Endothelial cell of umbilical vein (primary cell): ENCODE measurements at regions not wholly inside any gene's neighbourhood (a gene's known extent, or its start where the extent isn't known, plus 50 kb on each side); places are given as distances from the start of the nearest gene placed in this dataset.

Experiments
- BruUV-seq: library from RNA; stranded (reverse); fragments of 400-500 nt; replicated peaks from 2 replicates; lab custom pipeline; 2021; lab: Mats Ljungman, UMichigan
- CTCF ChIA-PET: fragments of 300-600, 350-600 bp; sonication (Branson Sonifier 250); formaldehyde crosslinking; loops from one replicate; lab custom pipeline; 2021; ENCODE audit warnings: antibody characterized with exemption, inconsistent platforms; lab: Charles Lee
- POLR2A ChIA-PET: fragments of 300-600, 350-600 bp; sonication (Branson Sonifier 250); formaldehyde crosslinking; loops from one replicate; lab custom pipeline; 2021; ENCODE audit warnings: antibody characterized with exemption, inconsistent platforms; lab: Charles Lee
- DNase-seq: peaks from one replicate; pipeline ENCODE4 v3.0.0-alpha.2; 2011; ENCODE audit warnings: low read depth, low spot score
- FAIRE-seq: peaks from 2 replicates; lab custom pipeline; 2011; peaks lifted over from hg19 to GRCh38; lab: Jason Lieb, UNC
- H2AFZ ChIP-seq: 2 replicates; pipeline ENCODE4 v1.6.0; 2012; ENCODE audit warnings: low read depth, low read length, control low read depth, inconsistent platforms
- H3K27ac ChIP-seq: 2 replicates; pipeline ENCODE4 v1.5.1; 2011; ENCODE audit warnings: low read depth, mild to moderate bottlenecking, control low read depth, low read length, moderate library complexity; ENCODE audit not compliant: insufficient read depth
- H3K27me3 ChIP-seq, 2 experiments: 2 replicates each; pipeline versions ENCODE4 v1.6.0 to v1.6.1; 2011; ENCODE audit warnings: low read length in 2 of 2, mixed read lengths in 1 of 2; ENCODE audit not compliant: control insufficient read depth in 2 of 2, insufficient read depth in 2 of 2
- H3K36me3 ChIP-seq, 2 experiments: 2 replicates in 1 of 2; 3 replicates in 1 of 2; pipeline ENCODE4 v1.5.1; 2011; ENCODE audit warnings: low read length in 2 of 2, mild to moderate bottlenecking in 1 of 2, moderate library complexity in 1 of 2; ENCODE audit not compliant: control insufficient read depth in 2 of 2, insufficient read depth in 2 of 2; ENCODE audit errors: extremely low read depth in 1 of 2
- H3K4me1 ChIP-seq: 3 replicates; pipeline ENCODE4 v1.5.1; 2011; ENCODE audit warnings: mild to moderate bottlenecking, low read length; ENCODE audit not compliant: control insufficient read depth, insufficient read depth; ENCODE audit errors: extremely low read depth
- H3K4me2 ChIP-seq: 2 replicates; pipeline ENCODE4 v1.6.1; 2011; ENCODE audit warnings: low read length, control low read depth, mixed read lengths; ENCODE audit not compliant: insufficient read depth
- H3K4me3 ChIP-seq, 3 experiments: fragments of 200-600 bp in 1 of 3; sonication (generic), shearing (Covaris generic) in 1 of 3; replicated peaks in 1 of 3; 2 replicates each; pipeline ENCODE4 v1.5.1; 2011 to 2016; ENCODE audit warnings: control low read depth in 3 of 3, low read length in 3 of 3, mild to moderate bottlenecking in 2 of 3, inconsistent platforms in 1 of 3, low read depth in 1 of 3, moderate library complexity in 1 of 3; ENCODE audit not compliant: insufficient read depth in 1 of 3
- H3K79me2 ChIP-seq: 2 replicates; pipeline ENCODE4 v1.6.0; 2012; ENCODE audit warnings: low read length, inconsistent platforms; ENCODE audit not compliant: control insufficient read depth, insufficient read depth
- H3K9ac ChIP-seq: replicated peaks from 2 replicates; pipeline ENCODE3; 2011; ENCODE audit warnings: low read length, control low read depth; ENCODE audit not compliant: insufficient read depth; ENCODE audit errors: extremely low read depth
- H3K9me1 ChIP-seq: replicated peaks from 3 replicates; pipeline ENCODE4 v1.6.0; 2011; ENCODE audit warnings: mild to moderate bottlenecking, low read length; ENCODE audit not compliant: control insufficient read depth, insufficient read depth; ENCODE audit errors: extremely low read depth
- H3K9me3 ChIP-seq: replicated peaks from 2 replicates; pipeline ENCODE4 v1.5.1; 2012; ENCODE audit warnings: low read length, inconsistent platforms; ENCODE audit not compliant: control insufficient read depth, insufficient read depth
- H4K20me1 ChIP-seq: replicated peaks from 2 replicates; pipeline ENCODE3; 2011; ENCODE audit warnings: mild to moderate bottlenecking, low read length; ENCODE audit not compliant: control insufficient read depth, insufficient read depth; ENCODE audit errors: extremely low read depth
- EZH2 ChIP-seq: IDR thresholded peaks from 2 replicates; pipeline ENCODE4 v1.6.1; 2012; ENCODE audit warnings: borderline replicate concordance, low read depth, mild to moderate bottlenecking, moderate library complexity, low read length, inconsistent platforms; ENCODE audit not compliant: severe bottlenecking
- FOS ChIP-seq: IDR thresholded peaks from 2 replicates; pipeline ENCODE4 v1.6.1; 2011; ENCODE audit warnings: mild to moderate bottlenecking, low read length, moderate library complexity, borderline replicate concordance; ENCODE audit not compliant: insufficient read depth
- GATA2 ChIP-seq: IDR thresholded peaks from 2 replicates; pipeline ENCODE4 v1.7.0; 2011; ENCODE audit warnings: low read depth, mild to moderate bottlenecking, moderate library complexity, mixed read lengths, low read length; ENCODE audit not compliant: insufficient read length, insufficient read depth
- JUN ChIP-seq: IDR thresholded peaks from 2 replicates; pipeline ENCODE4 v1.6.1; 2011; ENCODE audit warnings: borderline replicate concordance, low read depth; ENCODE audit not compliant: insufficient read length, insufficient read depth
- MYC ChIP-seq: IDR thresholded peaks from one replicate; pipeline ENCODE4 v1.6.1; 2011; ENCODE audit warnings: mild to moderate bottlenecking, low read depth, low read length
- POLR2A ChIP-seq: IDR thresholded peaks from 2 replicates; pipeline ENCODE4 v1.6.1; 2012; ENCODE audit warnings: low read depth, mild to moderate bottlenecking, control low read depth, low read length
- POLR2AphosphoS5 ChIP-seq: IDR thresholded peaks from 2 replicates; pipeline ENCODE4 v1.6.1; 2012; ENCODE audit warnings: low read depth, mild to moderate bottlenecking, control low read depth, low read length, moderate library complexity; ENCODE audit not compliant: insufficient read depth
- dilution Hi-C: fragments of 300-500 bp; cut with MboI; formaldehyde crosslinking; loops from one replicate; pipeline ENCODE4 v1.15.0; 2019; ENCODE audit warnings: low sequenced_read_pairs; ENCODE audit not compliant: extremely low pct_ligation_motif_present
- intact Hi-C: fragments of 100-400 bp; cut with micrococcal nuclease; formaldehyde crosslinking; loops from one replicate; pipeline ENCODE4 v1.10.0; 2022
- TF ChIP-seq, protein P1 (sequence below), 2 donors: IDR thresholded peaks; 1 replicate in 1 of 2; 2 replicates in 1 of 2; pipeline ENCODE4 v1.5.1; 2011; ENCODE audit warnings: low read length in 2 of 2, mild to moderate bottlenecking in 2 of 2, moderate library complexity in 2 of 2, control low read depth in 1 of 2, inconsistent platforms in 1 of 2, low read depth in 1 of 2; ENCODE audit not compliant: insufficient read depth in 1 of 2; ENCODE audit errors: extremely low read depth in 1 of 2
- TF ChIP-seq, protein P2 (sequence below): IDR thresholded peaks from 2 replicates; pipeline ENCODE4 v1.6.1; 2011; ENCODE audit not compliant: insufficient read depth, insufficient read length

DNA sequence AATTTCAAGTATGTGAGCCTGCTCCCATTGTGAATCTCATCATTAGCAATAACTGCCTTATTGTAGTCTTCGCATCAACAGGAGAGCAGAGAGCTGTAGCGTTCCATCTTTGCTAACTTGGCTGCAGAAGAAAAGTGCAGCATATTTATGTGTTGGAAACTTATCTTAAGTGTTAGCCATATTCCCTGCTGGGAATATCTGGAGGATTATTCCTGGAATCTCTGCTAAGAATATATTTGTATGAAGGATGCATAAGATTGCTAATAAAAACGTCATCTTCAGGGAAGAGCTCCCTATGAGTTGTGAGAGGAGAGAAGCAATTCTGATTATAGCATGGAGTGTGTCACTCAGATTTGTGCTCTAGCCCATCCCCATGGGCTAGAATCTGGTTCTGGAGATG lies 115.1 kb upstream of the REG3G start:
- no TSS peak for BruUV-seq

More for the DNA sequence above, 115.1 kb upstream of the REG3G start:
- Histone ChIP-seq H3K36me3 (no peaks in the 10 kb centered on the region), H3K4me1 (no peaks in the 10 kb centered on the region), H3K9me1 (no peaks in the 10 kb centered on the region), H3K27me3 (no peaks in the 10 kb centered on the region), H4K20me1 (no peaks in the 10 kb centered on the region), H3K9me3 (no peaks in the 10 kb centered on the region), H3K79me2 (no peaks in the 10 kb centered on the region), H2AFZ (no peak overlapping the region), H3K9ac (no peak overlapping the region), H3K4me2 (no peak overlapping the region), H3K4me3 (no peak overlapping the region), H3K27ac (no peak overlapping the region)
- POLR2A ChIA-PET, result no interaction called here
- FAIRE-seq (no peak), DNase-seq (no peak)
- dilution Hi-C loops, result no loop called here
- CTCF ChIA-PET, result no interaction called here
- intact Hi-C loops, result no loop called here
- TF ChIP-seq JUN (no peak), FOS (no peak), POLR2AphosphoS5 (no peak), EZH2 (no peak), POLR2A (no peak), GATA2 (no peak), MYC (no peak)
- TF ChIP-seq, protein P1, sequence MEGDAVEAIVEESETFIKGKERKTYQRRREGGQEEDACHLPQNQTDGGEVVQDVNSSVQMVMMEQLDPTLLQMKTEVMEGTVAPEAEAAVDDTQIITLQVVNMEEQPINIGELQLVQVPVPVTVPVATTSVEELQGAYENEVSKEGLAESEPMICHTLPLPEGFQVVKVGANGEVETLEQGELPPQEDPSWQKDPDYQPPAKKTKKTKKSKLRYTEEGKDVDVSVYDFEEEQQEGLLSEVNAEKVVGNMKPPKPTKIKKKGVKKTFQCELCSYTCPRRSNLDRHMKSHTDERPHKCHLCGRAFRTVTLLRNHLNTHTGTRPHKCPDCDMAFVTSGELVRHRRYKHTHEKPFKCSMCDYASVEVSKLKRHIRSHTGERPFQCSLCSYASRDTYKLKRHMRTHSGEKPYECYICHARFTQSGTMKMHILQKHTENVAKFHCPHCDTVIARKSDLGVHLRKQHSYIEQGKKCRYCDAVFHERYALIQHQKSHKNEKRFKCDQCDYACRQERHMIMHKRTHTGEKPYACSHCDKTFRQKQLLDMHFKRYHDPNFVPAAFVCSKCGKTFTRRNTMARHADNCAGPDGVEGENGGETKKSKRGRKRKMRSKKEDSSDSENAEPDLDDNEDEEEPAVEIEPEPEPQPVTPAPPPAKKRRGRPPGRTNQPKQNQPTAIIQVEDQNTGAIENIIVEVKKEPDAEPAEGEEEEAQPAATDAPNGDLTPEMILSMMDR (IDR thresholded peaks at IDR 0.05; ENCODE audit: extremely low read depth in 1 of 2, insufficient read depth in 1 of 2, low read depth in 1 of 2, low read length in 2 of 2), result no peak
- TF ChIP-seq, protein P2, sequence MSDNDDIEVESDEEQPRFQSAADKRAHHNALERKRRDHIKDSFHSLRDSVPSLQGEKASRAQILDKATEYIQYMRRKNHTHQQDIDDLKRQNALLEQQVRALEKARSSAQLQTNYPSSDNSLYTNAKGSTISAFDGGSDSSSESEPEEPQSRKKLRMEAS, result no peak
